SKM-1 (cell line): ENCODE measurements at regions not wholly inside any gene's neighbourhood (a gene's known extent, or its start where the extent isn't known, plus 50 kb on each side); places are given as distances from the start of the nearest gene placed in this dataset.

Source experiments
- DNase-seq: peaks from one replicate; lab custom pipeline; 2025; ENCODE audit not compliant: unreplicated experiment; lab: John Stamatoyannopoulos, UW

DNA sequence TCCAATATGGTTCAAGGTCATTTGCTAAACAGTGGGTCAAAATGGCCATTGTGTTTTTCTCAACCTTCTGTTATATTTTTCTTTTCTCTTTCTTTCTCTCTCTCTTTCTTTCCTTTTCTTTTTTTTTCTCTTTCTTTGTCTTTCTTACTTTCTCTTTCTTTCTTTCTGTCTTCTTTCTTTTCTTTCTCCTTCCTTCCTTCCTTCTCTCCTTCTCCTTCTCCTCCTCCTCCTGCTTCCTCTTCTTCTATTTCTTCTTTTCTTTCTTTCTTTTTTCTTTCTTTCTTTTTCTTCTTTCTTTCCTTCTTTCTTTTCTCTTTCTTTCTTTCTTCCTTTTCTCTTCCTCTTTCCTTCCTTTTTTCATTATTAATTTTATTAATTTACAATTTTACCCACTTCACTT is 619.5 kb downstream of the IRX1 start:
- no peak for DNase-seq

DNA sequence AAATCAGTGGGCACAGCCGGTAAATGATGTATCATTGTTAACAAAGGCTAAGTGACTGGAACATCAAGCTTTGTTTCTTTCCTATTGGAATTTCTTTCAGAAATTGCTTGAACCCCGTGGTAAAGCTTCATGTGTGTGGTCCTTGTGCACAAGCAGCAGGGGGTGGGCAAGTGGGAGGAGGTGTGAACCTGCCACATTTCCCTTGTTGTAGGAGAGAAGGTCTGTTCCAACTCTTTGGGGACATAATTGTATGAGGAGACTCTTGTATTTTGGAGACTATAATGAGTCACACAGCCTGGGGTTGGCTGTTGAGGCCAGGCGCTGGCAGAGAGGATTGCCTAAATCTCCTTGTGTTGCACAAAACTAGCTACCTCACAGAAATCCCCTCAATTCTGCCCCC is 620.5 kb downstream of the IRX1 start:
- no peak for DNase-seq

GRCh38 chr5:4220016-4220415 is 624.4 kb downstream of the IRX1 start:
- DNase-seq: no peak

DNA sequence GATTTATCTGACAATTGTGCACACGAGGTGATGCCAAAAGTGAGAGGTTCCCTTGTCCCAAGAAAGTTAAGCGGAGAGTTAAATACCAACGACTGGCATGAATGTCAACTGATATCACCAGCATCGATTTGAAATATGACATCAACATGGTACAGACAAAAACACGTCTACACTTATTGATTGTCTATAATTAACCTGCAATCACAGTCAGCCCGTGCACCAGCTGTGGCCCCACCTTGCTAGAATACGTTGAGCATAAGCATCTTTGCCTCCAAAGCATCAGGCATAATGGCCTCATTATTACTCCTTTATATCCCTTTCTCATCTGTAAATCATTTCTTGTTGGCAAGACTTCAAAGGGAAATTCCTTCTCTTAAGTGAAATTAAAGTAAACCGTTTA is 625.4 kb downstream of the IRX1 start:
- no peak for DNase-seq

DNA sequence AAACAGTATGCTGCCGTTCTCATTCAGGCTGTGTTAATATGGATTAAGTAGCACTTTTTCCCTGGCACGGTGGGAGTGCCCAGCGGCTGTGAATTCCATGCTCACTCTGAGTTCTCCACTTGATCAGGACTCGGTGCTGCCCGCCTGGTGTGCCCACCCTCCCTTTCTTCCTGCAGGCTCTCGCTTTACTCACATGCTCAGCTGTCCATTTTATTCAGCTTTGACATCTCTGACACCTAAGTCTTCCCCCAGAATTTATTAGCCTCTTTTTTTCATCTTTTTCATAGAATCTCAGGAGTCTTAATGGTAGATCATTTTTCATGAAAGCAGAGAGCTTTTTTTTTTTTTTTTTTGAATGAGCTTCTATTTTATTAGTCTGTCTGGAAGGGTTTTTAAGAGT is 626.5 kb downstream of the IRX1 start:
- DNase-seq: no peak

GRCh38 chr5:4222821-4223220 is 627.2 kb downstream of the IRX1 start:
- DNase-seq: no peak

GRCh38 chr5:4225741-4226140 is 630.1 kb downstream of the IRX1 start:
- DNase-seq: no peak

- DNase-seq: no peak
Measured at GRCh38 chr5:4226565-4226964, 630.9 kb downstream of the IRX1 start.

DNA sequence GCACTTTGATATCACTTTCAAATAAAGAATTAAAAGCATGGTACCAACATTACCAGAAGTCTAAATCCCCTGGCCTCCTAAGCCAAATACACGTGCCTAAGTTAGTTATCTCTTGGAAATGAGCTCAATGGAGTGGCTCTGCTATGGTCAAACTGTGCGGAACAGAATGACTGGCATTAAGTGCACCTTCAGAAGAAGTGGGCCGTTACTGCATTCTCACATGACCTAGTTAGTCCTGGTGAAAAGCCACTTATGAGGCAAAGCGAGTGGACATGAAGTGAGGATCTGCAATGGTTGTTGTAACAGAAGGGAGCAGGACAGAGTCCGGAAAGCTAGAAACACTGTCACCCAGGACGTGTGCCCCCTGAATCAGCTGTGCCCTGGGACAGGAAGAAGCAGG is 633.1 kb downstream of the IRX1 start:
- no peak for DNase-seq

DNA sequence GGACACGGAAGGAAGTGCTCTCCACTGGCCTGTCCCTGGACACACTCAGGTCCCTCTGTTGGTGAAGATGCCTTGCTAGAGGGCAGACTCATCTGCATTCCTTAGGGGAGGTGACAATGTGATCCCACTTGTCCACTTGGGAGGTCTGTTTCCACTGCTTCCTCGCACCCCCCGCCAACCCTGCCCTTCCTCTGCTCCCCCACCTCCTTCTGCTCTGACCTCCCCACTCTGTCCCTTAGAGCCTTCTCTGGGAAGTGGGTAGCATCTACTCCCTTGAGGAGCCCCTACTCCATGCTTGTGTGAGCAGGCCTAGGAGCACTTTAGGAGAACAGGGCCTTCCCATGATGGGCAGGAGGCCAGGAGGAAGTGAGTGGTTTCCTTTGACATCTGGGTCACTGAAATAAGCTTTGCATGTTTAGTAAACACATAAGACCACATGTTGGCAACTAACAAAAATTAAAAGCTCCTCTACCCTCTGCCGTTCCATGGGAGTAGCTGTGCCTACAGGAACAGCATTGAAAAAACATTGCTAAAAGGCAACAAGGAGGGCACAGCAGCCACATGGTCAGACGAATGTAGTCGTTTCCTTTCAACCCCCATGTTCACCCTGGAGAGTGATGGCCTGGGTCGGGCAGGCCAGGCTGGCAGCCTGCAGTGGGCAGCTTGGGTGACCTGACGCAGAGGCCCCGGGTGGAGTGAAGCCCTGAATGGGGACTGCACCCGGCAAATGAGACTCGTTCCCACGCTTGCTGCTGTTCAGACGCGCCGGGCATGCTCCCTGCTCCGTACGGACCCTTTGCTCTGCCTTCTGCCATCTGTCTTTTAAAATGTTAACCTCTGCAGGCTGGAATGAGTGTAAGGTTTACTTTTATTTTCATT is 634.0 kb downstream of the IRX1 start:
- DNase-seq: no peak

DNA sequence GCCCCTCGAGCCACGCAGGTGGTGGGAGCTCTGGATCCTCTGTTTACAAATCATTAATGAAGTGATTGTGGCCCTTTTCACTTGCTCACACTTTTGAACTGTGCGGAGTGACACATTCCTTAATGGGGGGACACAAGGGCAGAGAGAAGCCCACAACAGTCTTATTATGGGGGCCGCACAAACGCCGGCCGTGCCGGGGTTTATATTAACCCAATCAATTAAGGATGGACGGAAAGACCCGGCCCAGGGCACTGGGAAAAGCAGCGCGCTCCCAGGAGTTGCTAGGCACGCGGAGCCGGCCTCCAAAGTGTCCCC is 634.8 kb downstream of the IRX1 start:
- DNase-seq: no peak

DNA sequence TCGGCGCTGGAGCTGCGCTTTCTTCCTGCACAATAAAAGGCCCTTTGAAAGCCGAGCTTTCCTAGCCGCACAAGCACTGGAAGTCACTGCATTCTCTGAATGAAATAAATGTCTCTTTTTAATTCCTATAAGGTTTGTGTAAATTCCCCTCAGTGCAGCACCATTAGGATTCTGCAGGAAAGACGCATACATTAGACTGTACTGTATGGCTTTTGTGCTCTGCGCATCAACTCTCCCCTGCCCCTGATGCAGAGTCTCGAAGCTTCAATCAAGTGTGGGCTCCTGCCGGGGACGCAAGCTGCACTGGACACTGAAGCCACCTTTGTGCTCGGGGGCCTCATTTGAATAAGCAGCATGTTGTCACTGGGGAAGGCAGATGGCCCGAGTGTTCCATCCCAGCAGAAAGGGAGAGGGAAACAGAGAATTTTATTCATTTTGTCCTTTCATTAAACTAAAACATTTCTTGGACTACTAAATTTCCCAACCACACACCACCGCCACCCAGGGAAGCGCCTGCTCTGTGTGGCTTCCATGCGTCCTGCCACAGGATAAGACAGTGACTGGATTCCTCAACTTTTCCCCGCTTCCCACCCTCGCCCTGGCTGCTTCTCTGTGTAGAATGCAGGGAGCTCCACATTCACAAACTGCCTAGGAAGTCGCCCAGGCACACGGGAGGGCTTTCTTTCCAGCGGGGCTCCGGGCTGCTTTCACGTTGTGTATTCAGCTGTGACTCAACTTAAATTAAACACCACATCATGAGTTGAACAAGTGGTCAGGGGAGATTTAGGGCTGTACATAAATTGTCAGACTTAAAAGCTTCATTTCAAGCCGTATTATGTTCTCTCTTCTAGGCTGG is 635.4 kb downstream of the IRX1 start:
- no peak for DNase-seq

DNA sequence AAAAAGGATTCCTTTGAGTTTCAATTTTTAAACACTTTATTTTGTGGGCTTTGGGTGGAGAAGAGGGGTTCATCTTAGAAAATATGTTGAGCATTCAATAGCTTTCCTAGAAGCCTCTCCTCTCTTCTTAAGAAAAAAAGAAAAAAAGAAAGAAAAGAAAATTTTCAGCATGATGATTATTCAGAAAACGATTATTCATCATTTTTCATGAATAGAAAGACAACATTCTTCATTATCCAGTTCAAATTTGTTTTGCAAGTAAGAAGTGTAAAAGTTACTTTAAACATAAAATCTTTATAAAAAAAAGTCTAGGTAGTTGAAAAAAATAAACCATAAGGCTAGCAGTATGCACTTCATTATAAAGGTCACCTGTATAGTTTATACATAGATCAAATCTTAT is 636.5 kb downstream of the IRX1 start:
- DNase-seq: no peak

DNA sequence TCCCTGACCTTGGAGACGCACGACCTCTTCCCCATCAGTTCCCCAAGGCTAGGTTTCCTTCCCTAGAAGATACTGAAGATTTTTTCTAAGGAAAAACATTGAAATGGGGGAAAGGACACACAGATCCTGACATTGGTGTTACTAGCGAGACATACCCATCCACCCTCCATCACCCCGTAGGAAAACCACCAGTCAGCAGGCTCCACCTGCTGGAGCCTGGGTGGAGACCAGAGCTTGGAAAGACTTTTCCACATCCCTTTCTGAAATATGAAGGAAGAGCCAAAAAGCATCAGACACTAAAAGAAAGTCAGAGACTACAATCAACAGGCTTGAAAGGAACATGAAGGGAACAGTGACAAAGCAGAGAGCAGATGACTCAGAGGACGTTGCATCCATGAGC is 638.0 kb downstream of the IRX1 start:
- DNase-seq: no peak

GRCh38 chr5:4243479-4244264 is 648.0 kb downstream of the IRX1 start:
- no peak for DNase-seq

- no peak for DNase-seq
Measured at GRCh38 chr5:4244306-4244705, 648.7 kb downstream of the IRX1 start.

DNA sequence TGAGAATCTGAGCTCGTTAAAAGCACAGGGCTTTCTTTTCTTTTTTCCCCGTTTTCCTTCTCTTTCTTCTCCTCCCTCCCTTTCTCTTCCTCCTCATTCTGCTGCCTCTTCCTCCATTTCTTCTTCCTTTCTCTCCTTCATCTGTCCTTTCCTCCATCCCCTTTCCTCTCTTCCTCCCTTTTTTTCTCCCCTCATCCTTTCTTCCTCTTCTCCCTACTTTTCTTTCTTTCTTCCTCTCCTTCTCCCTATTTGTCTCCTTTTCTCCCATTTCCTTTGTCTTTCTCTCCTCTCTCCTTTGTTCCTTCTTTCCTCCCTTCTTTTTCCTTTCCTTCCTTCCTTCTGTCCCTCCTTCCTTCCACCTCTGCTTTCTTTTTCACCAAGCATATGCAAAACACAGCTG is 649.4 kb downstream of the IRX1 start:
- no peak for DNase-seq

DNA sequence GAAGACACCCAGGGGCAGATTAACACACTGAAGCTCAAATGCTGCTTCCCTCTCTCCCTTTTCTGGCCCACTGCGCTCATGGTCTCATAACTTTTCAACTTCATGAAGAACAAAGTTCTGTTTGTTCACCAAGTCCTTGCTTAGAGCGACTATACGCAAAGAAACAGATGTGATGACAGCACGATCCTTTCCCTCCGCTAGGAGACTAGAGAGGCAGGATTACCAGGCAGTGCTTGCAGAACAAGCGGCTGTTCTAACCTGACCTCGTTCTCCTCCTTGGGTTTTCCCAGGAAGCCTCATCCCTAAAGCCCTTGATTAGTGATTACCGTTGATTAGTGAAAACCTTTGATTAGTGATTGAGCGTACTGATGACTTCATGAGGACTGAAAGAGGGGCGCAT is 649.9 kb downstream of the IRX1 start:
- no peak for DNase-seq

- DNase-seq: no peak
Measured at GRCh38 chr5:4246447-4246846, 650.8 kb downstream of the IRX1 start.

- DNase-seq: no peak
Measured at GRCh38 chr5:4250254-4250653, 654.6 kb downstream of the IRX1 start.

GRCh38 chr5:4252385-4252784 is 656.8 kb downstream of the IRX1 start:
- no peak for DNase-seq

GRCh38 chr5:4254736-4255135 is 659.1 kb downstream of the IRX1 start:
- DNase-seq: no peak
